Lower leg skin (tissue), 4 donors: ENCODE measurements at regions not wholly inside any gene's neighbourhood (a gene's known extent, or its start where the extent isn't known, plus 50 kb on each side); places are given as distances from the start of the nearest gene placed in this dataset.

Experiments
- DNase-seq, 2 donors: peaks; one replicate each; pipeline ENCODE4 v3.0.0-alpha.2; 2019; ENCODE audit warnings: low spot score in 2 of 2
- H3K4me3 ChIP-seq: fragments of 200-600 bp; sonication (generic); 2 replicates; pipeline ENCODE4 v1.5.1; 2017; ENCODE audit warnings: mild to moderate bottlenecking, low read depth; ENCODE audit not compliant: poor library complexity, severe bottlenecking
- POLR2A ChIP-seq, 2 donors: fragments of 450-650 bp; IDR thresholded peaks; one replicate each; pipeline ENCODE4 v1.6.1; 2016 to 2017; ENCODE audit warnings: antibody characterized with exemption in 2 of 2, mild to moderate bottlenecking in 1 of 2, moderate library complexity in 1 of 2
- WGBS, 2 donors: methylation state at CpG; one replicate each; pipeline ENCODE4 v1.1.5; 2018; 5-methylcytosine and 5-hydroxymethylcytosine counted together
- intact Hi-C: fragments of 100-400 bp; cut with DNase I; formaldehyde crosslinking; loops from one replicate; pipeline ENCODE4 v1.15.0; 2023; ENCODE audit warnings: low total_unique reads
- TF ChIP-seq, protein P1 (sequence below), 3 donors: fragments of 450-650 bp; IDR thresholded peaks; one replicate each; pipeline ENCODE4 v1.5.1; 2016; ENCODE audit warnings: antibody characterized with exemption in 3 of 3, mild to moderate bottlenecking in 3 of 3, moderate library complexity in 2 of 3

DNA sequence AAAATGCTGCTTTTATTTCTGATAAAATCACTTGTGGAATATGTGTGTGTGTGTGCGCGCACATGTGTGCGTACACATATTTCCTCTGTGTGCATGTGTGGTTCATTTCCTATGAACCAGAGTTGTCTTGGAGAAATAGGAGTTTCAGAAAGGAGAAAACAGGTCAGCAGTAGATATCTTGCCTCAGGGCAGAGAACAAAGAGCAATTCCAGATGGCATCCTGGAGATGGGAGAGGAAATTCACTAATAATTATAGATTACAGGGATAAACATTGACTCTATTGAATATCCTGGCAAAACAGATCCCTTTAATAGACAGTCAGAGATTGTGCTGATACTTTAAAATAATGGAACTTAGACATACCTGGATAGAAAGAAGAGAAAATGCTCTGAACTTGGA lies 298.0 kb downstream of the TRIB2 start:
- H3K4me3 ChIP-seq = no peak overlapping the region
- no peak for DNase-seq
- 89 to 96% methylated on average over 3 of the region's 3 CpGs for WGBS, 2 donors
- TF ChIP-seq, protein P1, sequence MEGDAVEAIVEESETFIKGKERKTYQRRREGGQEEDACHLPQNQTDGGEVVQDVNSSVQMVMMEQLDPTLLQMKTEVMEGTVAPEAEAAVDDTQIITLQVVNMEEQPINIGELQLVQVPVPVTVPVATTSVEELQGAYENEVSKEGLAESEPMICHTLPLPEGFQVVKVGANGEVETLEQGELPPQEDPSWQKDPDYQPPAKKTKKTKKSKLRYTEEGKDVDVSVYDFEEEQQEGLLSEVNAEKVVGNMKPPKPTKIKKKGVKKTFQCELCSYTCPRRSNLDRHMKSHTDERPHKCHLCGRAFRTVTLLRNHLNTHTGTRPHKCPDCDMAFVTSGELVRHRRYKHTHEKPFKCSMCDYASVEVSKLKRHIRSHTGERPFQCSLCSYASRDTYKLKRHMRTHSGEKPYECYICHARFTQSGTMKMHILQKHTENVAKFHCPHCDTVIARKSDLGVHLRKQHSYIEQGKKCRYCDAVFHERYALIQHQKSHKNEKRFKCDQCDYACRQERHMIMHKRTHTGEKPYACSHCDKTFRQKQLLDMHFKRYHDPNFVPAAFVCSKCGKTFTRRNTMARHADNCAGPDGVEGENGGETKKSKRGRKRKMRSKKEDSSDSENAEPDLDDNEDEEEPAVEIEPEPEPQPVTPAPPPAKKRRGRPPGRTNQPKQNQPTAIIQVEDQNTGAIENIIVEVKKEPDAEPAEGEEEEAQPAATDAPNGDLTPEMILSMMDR (IDR thresholded peaks at IDR 0.05) = no peak
- no peak for TF ChIP-seq POLR2A (IDR thresholded peaks at IDR 0.05)
- intact Hi-C loops = no loop called here

DNA sequence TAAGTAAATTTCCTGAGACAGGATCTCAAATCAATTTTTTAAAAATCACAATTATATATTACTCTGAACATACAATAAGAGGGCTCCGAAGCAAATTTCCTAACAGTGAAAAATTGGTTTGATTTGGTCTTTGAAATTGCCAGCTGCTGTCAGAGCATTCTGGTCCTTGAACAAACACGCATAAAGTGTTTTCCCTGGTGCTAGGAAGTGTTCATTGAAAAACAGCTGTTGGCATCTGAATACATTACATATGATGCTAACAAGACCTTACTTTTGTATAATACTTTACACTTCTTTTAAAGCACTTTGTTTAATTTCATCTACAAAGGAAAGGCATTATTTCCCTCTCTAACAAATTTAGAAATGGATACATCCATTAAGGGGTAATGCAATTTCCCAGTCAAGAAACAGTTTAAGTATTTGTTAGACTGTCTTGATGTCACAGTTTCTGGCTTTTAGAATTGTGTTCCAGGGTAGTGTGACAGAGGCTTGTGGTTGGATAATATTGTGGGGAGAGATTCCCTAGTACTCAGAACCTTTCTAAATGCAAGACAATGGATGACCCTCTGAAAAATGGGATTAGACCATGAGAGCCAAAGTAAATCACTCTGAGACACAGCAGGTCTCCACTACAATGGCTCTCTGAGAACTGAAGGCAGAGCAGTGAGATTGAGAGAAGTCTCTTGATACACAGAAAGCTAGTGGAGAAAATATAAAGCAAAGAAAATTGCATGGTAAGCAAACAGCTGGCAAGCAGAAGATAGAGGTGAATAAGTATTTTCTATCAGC lies 299.0 kb downstream of the TRIB2 start:
- no peak for DNase-seq
- no peak overlapping the region for H3K4me3 ChIP-seq
- intact Hi-C loops = no loop called here
- TF ChIP-seq, protein P1 (IDR thresholded peaks at IDR 0.05) = no peak
- TF ChIP-seq POLR2A (IDR thresholded peaks at IDR 0.05) = no peak
- 88 to 91% methylated on average over 2 of the region's 2 CpGs for WGBS, 2 donors

DNA sequence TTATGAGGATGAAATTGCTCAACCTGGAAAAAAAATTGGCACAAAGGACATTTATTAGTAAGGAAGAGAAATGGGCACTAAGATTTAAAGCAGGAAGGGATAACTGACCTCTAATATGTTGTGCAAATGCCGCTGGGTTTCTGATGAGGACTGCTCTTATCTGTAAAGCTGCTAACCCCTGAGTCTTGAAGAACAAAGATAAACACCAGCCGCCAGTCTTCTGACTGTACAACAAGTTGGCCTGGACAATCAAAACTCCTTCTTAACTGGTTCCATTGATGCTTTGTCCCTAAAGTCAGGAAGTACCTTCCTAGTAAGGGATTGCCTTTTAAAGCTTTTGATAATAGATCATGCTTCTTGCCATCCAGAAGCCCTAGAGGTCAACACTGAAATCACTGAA lies 301.8 kb downstream of the TRIB2 start:
- intact Hi-C loops = no loop called here
- no peak for DNase-seq
- H3K4me3 ChIP-seq = no peak overlapping the region
- WGBS, 2 donors = 85 to 91% methylated on average over 2 of the region's 2 CpGs
- no peak for TF ChIP-seq POLR2A (IDR thresholded peaks at IDR 0.05)
- TF ChIP-seq, protein P1 (IDR thresholded peaks at IDR 0.05) = no peak

DNA sequence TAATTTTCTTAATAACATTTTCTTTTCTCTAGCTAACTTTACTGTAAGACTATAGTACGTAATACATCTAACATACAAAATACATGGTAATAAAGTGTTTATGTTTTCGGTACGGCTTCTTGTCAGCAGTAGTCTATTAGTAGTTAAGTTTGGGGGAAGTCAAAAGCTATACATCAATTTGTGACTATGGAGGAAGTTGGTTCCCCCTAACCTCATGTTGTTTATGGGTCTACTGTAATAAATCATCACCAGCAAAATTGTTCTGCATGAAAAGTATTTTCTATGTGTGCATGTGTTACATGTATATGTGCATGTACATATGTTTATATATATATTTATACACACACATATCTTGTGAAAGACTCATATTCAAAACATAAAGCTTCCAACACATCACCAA lies 303.0 kb downstream of the TRIB2 start:
- TF ChIP-seq, protein P1 (IDR thresholded peaks at IDR 0.05) = no peak
- TF ChIP-seq POLR2A (IDR thresholded peaks at IDR 0.05) = no peak
- no peak overlapping the region for H3K4me3 ChIP-seq
- DNase-seq = no peak
- intact Hi-C loops = no loop called here
- 85 to 88% methylated on average over 3 of the region's 3 CpGs for WGBS, 2 donors

DNA sequence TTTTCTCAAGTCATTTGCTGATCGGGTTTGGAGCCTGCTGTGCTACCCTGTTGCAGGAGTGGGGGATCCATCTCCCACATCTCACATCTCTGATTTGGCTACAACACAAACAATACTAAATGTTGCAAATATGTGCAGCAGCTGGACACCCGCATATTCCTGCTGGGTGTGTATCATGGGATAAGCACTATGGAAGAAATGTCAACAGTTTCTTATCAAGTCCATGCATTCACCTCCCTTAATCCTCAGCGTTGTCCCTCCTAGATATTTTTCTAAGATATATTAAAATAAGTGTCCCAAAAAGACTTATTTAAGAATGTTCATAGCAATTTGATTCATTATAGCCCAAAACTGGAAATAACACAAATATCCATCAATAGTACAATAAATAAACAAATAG lies 303.7 kb downstream of the TRIB2 start:
- H3K4me3 ChIP-seq = no peak overlapping the region
- no peak for DNase-seq
- intact Hi-C loops = no loop called here
- TF ChIP-seq POLR2A (IDR thresholded peaks at IDR 0.05) = no peak
- TF ChIP-seq, protein P1 (IDR thresholded peaks at IDR 0.05) = no peak
- WGBS, 2 donors = 73 to 83% methylated on average over 3 of the region's 3 CpGs

DNA sequence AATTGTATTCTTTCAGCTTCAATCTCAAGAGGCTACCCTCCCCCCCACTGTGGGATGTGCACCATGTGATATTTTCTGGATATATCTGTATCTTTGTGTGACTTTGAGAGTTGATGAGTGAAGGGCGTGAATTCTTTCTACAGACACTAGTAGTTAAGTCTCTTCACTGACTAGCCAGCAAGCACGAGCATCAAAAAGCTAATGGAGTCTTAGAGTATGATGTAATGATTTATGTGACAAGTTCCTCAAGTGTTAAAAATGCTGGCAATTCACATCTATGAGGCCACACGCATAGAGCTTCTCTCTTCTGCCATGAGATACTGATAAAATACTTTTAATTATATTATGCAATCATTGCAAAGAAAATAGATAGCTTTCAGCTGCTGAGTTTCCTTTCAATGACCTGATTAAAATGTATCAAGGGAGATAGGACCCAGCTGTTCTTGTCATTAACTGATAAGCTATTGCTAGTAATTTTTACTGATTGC lies 304.8 kb downstream of the TRIB2 start:
- no peak for DNase-seq
- no peak overlapping the region for H3K4me3 ChIP-seq
- WGBS, 2 donors = 28 to 36% methylated on average over 3 of the region's 3 CpGs
- TF ChIP-seq, protein P1 (IDR thresholded peaks at IDR 0.05) = no peak
- TF ChIP-seq POLR2A (IDR thresholded peaks at IDR 0.05) = no peak
- intact Hi-C loops = no loop called here
